ENCODE measurements at regions not wholly inside any gene's neighbourhood (a gene's known extent, or its start where the extent isn't known, plus 50 kb on each side); places are given as distances from the start of the nearest gene placed in this dataset.
"Not testable (repeated sequence)": the region's sequence is repeated elsewhere in the genome, so short reads cannot be mapped to it uniquely, and the experiment has no call there.

DNA sequence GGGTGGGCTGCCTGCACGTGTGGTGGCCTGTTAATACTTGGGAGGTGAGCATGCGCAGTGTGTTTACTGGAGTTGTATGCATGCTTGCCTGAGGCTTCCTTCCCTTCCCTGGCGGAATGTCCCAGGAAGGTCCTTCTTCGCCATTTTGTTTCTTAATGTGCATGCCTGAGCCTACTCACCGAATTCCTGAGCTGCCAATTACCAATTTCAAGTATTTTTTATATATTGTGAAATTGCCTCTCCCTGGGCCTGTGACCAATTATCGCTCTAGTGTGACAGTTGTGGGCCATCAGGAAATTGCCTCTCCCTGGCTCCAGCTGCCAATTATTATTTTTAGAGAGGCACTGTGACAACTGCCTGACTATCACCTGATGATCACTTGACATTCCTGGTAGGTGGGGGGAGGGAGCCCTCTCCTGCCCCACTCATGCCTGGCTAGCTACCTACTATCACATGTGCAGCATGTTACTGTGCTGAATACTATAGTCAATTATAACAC, 70.0 kb downstream of the FAM50B start:
- Histone ChIP-seq H3K27me3 (no peaks in the 10 kb centered on the region), H3K4me3 (no peak overlapping the region), H3K4me1 (replicated peaks in 1 of 2) (no peaks in the 10 kb centered on the region), H3K36me3 (replicated peaks in 1 of 2) (no peaks in the 10 kb centered on the region), H3K27ac (no peak overlapping the region), H3K9me3 (replicated peaks in 1 of 3) (no peaks in the 10 kb centered on the region)
- WGBS, 4 donors, result 90 to 93% (median 91%) methylated on average over 6 of the region's 6 CpGs
- TF ChIP-seq POLR2A (IDR thresholded peaks at IDR 0.05), result no peak
- TF ChIP-seq, protein P1, sequence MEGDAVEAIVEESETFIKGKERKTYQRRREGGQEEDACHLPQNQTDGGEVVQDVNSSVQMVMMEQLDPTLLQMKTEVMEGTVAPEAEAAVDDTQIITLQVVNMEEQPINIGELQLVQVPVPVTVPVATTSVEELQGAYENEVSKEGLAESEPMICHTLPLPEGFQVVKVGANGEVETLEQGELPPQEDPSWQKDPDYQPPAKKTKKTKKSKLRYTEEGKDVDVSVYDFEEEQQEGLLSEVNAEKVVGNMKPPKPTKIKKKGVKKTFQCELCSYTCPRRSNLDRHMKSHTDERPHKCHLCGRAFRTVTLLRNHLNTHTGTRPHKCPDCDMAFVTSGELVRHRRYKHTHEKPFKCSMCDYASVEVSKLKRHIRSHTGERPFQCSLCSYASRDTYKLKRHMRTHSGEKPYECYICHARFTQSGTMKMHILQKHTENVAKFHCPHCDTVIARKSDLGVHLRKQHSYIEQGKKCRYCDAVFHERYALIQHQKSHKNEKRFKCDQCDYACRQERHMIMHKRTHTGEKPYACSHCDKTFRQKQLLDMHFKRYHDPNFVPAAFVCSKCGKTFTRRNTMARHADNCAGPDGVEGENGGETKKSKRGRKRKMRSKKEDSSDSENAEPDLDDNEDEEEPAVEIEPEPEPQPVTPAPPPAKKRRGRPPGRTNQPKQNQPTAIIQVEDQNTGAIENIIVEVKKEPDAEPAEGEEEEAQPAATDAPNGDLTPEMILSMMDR (IDR thresholded peaks at IDR 0.05), result no peak
- DNase-seq, result no peak
- intact Hi-C loops (cut with DNase I), result no loop called here

DNA sequence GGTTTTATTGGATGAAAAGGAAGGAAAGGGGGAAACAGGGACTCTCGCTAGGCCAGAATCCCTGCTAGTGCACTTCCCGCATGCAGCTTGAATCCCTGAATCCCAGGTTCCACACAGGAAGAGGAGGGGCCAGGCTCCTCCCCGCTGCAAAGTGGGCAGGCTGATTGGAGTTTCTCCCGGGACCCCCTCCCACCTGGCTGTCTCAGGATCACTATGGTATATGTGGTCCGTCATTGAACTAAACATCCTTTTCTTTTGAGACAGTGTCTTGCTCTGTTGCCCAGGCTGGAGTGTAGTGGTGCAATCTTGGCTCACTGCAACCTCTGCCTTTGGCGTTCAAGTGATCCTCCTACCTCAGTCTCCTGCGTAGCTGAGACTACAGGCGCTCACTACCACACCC, 70.7 kb downstream of the FAM50B start:
- Histone ChIP-seq H3K27me3 (no peaks in the 10 kb centered on the region), H3K4me1 (replicated peaks in 1 of 2) (no peaks in the 10 kb centered on the region), H3K27ac (no peak overlapping the region), H3K9me3 (replicated peaks in 1 of 3) (no peaks in the 10 kb centered on the region), H3K4me3 (no peak overlapping the region), H3K36me3 (replicated peaks in 1 of 2) (no peaks in the 10 kb centered on the region)
- 92 to 95% (median 93%) methylated on average over 8 of the region's 8 CpGs for WGBS, 4 donors
- no peak for DNase-seq
- TF ChIP-seq, protein P1 (IDR thresholded peaks at IDR 0.05), result no peak
- TF ChIP-seq POLR2A (IDR thresholded peaks at IDR 0.05), result no peak
- intact Hi-C loops (cut with DNase I), result no loop called here

DNA sequence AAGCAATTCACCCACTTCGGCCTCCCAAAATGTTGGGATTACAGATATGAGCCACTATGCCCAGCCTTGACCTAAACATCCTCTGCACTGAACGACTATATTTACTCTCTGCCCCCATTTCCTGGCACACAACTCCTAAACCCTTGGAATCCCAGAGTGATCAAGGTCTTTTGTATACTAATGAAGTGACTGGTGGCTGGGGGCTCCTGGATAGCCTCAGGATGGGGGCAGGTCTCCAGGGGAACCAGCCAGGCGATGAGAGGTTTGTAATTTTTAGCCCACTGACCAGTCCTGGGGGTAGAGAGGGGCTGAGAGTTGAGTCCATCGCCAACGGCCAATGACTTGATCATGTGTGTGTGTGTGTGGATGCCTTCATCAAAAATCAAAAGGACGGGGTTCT, 71.1 kb downstream of the FAM50B start:
- Histone ChIP-seq H3K4me1 (replicated peaks in 1 of 2) (no peaks in the 10 kb centered on the region), H3K9me3 (replicated peaks in 1 of 3) (no peaks in the 10 kb centered on the region), H3K27me3 (no peaks in the 10 kb centered on the region), H3K36me3 (replicated peaks in 1 of 2) (no peaks in the 10 kb centered on the region), H3K4me3 (no peak overlapping the region), H3K27ac (no peak overlapping the region)
- intact Hi-C loops (cut with DNase I), result no loop called here
- no peak for TF ChIP-seq POLR2A (IDR thresholded peaks at IDR 0.05)
- TF ChIP-seq, protein P1 (IDR thresholded peaks at IDR 0.05), result no peak
- WGBS, 4 donors, result 70 to 79% (median 77%) methylated on average over 6 of the region's 6 CpGs
- DNase-seq, result no peak

DNA sequence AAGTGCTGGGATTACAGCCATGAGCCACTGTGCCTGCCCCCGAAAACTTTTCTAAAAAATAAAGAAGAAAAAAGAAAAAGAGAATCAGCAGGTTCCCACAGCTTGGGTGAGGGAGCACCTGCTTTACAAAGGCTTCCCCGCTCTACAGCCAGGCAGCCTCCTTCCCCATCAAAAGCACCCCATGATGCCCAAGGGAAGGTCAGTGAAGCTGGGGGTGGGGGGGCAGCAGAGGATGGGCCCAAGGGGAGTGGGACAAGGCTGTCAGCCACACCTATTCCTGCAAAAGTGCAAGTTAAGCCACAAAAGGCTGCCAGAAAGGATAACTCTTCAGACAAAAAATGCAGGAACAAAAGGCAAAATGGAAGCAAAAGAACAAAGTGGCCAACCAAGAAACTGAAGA, 72.5 kb downstream of the FAM50B start:
- Histone ChIP-seq H3K9me3 (replicated peaks in 1 of 3) (no peaks in the 10 kb centered on the region), H3K4me3 (no peak overlapping the region), H3K27ac (no peak overlapping the region), H3K36me3 (replicated peaks in 1 of 2) (no peaks in the 10 kb centered on the region), H3K27me3 (no peaks in the 10 kb centered on the region), H3K4me1 (replicated peaks in 1 of 2) (no peaks in the 10 kb centered on the region)
- TF ChIP-seq POLR2A (IDR thresholded peaks at IDR 0.05), result no peak
- TF ChIP-seq, protein P1 (IDR thresholded peaks at IDR 0.05), result no peak
- DNase-seq, result no peak
- intact Hi-C loops (cut with DNase I), result no loop called here
- 73 to 95% (median 89%) methylated on average over 2 of the region's 2 CpGs for WGBS, 4 donors

DNA sequence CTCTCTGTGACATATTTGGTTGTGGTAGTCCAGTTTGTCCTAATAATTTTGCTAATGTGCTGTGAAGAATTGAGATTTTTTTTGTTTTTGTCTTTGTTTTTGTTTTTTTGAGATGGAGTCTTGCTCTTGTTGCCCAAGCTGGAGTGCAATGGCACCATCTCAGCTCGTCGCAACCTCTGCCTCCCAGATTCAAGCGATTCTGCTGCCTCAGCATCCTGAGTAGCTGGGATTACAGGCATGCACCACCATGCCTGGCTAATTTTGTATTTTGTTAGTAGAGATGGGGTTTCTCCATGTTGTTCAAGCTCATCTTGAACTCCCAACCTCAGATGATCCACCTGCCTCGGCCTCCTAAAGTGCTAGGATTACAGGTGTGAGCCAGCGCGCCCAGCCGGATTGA, 73.4 kb downstream of the FAM50B start:
- H3K27ac ChIP-seq; H3K9me3 ChIP-seq (replicated peaks in 1 of 3); H3K27me3 ChIP-seq; H3K4me3 ChIP-seq; H3K4me1 ChIP-seq (replicated peaks in 1 of 2); intact Hi-C loops (cut with DNase I); H3K36me3 ChIP-seq (replicated peaks in 1 of 2): not testable (repeated sequence)
- peak in 1 of 7 donors; percentile 5 for DNase-seq
- 94 to 98% (median 95%) methylated on average over 7 of the region's 7 CpGs for WGBS, 4 donors

DNA sequence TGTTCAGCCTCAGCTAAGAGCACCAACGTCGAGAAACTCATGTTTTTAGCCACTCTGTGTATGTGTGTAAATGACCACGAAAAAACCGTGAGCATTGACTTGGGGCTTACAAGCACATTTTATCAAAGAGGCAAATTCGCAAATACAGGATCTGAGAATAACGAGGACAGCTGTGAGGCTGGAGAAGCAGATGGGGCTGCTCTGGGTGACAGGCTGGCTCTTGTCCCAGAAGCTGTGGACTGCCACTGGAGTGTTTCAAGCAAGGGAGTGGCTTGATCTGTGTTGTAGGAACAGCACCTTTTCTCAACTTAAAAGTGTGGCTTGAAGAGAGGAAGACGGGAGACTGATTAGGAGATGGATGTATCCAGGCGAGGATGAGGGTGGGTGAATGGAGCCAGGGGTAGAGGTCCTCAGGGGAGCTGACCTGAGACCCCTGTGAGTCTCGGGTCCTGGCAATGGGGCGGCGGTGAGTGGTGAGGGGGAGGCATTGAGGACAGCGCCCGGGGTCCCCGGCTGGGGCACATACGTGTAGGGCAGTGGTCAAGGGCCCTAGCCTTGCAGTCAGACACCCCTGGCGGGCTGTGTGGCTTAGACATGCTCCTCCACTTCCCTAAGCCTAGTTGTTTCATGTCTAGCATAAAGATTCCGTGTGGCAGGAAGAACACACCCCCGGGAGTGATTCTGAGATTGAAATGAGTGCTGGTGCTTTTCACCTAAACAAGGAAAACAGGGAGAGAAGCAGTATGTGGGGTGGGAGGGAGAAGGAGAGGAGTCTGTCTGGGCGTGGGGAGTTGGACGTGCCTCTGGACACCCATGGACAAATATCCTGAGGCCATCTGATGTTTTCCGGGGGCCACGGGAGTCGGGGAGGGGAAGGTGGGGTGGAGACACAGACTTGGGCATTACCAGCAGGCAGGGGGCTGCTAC, 76.3 kb downstream of the FAM50B start:
- intact Hi-C loops (cut with DNase I); H3K27me3 ChIP-seq; H3K4me1 ChIP-seq (replicated peaks in 1 of 2); H3K9me3 ChIP-seq (replicated peaks in 1 of 3); H3K36me3 ChIP-seq (replicated peaks in 1 of 2); H3K4me3 ChIP-seq: not testable (repeated sequence)
- peak overlapping the region in 1 of 5 donors; percentile 34 for H3K27ac ChIP-seq
- peak in 3 of 7 donors; percentile 29 to 75 (median 48) for DNase-seq
- WGBS, 4 donors, result 71 to 74% (median 73%) methylated on average over 20 to 22 of the region's 23 CpGs

Measured in adrenal gland (tissue), 9 donors.